ENCODE measurements at regions not wholly inside any gene's neighbourhood (a gene's known extent, or its start where the extent isn't known, plus 50 kb on each side); places are given as distances from the start of the nearest gene placed in this dataset.

DNA sequence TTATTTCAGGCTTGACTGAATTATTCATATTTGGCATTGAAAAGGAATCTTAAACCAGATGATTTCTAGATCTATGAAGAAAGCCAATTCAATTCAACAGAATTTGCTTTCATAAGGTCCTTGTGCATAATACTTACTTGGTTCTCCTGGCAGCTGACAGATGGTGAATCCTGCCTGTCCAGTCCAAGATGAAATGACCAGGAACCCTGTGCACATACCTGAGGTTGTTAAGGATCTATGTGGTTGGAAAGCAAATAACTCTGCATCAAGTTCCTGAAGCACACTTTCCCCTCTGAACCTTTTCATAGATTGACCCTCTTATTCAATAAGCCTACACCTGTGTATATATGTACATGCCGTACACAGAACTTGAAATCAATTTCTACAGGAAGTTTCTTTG is 562.7 kb downstream of the PPARGC1A start:
- DNase-seq, result no peak

DNA sequence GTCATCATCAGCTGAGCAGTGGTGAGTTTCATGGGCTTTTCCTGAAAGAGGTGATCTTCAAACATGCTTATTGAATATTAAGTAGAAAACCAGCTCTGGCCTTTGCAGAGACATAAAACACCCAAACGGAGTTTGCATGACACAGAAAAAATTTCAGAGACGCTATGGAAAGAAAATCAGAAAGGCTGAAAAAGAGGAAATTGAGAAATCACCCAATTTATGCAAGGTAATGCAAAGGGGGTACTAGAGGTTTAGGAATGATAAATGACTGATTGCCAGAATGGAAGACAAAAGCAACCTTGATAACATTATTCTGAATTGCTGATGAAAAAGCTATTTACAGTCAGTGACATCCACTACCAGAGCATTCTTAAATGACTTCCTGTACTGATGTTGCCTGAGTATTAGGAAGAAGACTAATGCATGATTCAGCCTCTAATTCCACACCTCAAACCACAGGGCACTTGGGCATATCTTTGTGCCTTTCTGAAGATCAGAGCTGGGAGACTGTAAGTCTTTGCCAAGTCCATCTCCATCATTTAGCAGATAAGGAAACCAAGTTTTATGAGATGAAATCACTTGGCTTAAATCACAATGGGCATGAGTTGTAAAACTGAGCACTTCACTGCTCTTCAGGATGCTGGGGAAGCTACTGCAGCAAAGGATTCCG is 565.7 kb downstream of the PPARGC1A start:
- no peak for DNase-seq

DNA sequence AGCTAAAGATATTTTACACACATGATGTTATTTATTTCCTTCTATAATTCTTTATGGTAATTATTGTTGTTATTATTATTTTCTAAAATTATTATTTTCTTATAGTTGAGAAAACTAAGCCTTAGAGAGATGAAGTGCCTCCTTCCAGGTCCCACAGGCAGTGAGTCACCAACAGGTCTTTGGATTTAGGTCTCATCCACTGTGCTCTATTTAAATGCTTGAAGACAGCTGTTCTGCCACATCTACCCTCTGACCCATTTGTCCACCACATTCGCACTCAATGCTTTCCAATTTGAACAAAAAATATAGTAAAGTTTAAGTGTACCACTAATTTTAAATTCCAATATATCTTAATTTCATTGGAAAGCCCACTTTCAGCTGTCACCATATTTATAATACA is 566.4 kb downstream of the PPARGC1A start:
- no peak for DNase-seq

DNA sequence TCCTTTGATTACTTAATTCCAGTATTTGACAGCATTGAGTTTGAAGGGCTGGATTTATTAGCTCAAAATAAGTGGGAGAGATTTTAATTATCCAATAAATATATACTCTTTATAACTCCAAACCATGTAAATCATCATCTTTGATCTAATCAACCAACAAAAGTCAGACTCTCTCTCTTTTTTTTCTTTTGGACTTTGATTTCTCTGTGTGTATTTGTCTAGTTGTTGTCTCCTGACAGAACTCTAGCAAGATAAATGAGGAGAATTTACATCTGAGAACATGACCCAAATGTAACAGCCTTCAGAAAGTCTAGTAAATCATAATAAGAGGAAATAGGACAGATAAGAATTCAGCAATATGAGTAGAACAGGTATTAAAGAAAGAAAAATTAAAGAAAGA is 567.1 kb downstream of the PPARGC1A start:
- no peak for DNase-seq

DNA sequence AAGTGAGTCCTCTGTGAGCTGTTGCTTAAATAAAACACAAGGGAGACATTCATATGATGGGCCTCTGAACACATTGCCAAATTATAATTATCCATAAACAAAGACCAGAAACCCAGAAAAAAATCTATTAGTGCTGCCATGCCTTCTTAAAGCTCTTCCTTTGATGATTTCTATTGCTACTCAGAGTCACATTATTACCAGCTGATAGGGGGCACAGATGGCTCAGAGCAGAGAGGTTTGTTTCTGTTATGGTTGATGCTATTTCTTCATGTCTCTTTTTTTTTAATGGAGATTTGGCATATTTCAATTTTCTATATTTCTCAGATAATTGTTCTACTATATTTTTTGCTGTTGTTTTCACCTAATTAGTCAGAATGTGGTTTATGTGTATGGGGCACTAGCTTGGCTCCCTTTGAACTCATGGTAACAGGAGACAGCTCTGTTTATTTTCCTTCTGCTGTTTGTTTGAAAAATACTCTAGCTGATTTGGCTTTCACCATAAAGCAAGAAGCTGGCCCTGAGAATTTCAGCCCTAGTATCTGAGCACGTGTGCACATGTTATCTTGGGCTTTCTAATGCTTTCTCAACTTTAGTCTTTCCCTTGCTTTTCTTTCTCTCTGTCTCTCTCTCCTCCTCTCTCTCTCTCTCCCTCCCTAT is 568.8 kb downstream of the PPARGC1A start:
- DNase-seq, result no peak

DNA sequence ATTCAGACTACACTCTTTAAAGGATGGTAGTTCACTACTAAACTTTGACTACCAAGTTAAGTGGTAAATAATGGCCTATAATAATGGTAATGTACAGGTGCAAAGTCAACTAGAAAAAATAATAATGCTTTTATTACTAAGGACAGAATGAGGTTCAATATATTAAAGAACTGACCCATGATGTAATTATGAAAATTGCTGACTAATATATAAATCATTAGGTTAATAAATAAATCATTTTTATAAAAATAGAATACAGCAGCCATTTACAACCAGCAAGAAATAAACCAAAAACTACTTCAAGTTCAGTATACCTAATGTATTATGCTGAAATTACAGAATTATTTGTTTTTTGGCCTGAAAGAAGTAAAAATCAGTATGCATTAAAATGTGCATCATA is 577.2 kb downstream of the PPARGC1A start:
- DNase-seq, result no peak

DNA sequence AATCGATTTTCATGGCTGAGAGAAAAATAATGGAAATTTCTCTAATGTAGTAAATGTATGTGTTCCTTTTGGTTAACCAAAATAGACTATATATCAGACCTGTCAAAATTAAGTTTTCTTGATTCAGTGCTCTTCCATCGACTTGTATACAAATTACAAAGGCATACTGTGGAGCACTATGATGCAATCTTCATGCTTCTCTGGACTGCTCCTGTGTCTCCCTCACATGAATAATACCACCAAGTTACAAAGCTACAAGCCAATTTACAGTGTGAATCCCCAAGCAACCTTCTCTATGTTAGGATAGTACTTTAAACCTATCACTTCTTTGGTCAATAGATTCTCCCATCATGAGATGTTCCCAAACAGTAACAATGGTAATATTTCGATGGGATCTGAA is 577.9 kb downstream of the PPARGC1A start:
- no peak for DNase-seq

DNA sequence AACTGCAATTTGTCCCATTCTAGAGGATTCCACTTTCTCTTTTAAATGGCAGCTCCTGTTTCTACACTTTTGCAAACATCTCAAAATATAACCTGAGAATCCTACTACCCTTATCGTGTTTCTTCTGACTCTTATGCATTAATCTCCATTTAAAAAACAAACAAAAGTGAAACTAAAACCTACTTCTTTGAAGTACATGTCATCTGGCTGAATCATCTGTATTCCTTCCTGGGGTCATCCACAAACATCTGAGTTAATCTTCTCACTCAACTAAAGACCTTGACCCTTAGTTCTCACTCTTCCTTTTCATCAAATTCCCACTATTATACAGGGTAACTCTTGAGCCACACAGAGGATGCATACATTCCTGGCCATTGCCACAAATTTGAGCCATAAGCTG is 584.8 kb downstream of the PPARGC1A start:
- no peak for DNase-seq

DNA sequence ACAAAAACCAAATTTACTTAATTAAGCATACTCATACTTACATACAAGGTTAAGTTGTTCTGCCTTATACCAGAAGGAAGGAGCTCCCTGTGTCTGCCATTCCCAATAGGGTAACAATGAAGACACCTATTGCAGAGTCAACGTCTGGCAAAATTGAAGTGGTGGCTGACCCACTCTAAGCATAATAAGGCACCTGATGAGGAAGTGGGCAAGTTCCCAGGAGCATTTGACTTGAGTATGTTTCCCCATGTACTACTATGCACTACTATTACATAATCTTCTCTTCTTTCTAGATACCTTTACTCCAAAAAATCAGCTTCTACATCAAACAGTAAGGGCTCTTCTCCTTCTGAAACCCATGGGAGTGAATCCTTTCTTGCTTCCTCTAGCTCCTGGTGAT is 591.5 kb downstream of the PPARGC1A start:
- no peak for DNase-seq

DNA sequence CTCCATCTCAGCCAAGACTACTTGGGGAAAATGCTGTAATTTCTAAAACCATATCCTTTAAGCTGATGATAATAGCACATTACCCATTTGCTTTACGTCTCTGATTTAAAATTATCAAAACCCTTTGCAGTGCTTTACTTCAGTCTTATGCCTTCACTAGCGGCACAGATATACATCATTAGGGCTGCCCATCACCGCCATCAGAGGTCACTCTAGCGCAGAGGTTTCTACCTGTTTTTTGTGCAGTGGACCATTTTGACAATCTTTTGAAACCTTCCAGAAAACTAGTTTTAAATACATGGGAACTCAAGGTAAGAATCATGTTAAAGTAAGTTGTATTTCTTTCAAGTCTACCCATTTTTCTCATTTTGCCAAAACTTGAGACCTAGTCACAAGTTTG is 592.5 kb downstream of the PPARGC1A start:
- no peak for DNase-seq

DNA sequence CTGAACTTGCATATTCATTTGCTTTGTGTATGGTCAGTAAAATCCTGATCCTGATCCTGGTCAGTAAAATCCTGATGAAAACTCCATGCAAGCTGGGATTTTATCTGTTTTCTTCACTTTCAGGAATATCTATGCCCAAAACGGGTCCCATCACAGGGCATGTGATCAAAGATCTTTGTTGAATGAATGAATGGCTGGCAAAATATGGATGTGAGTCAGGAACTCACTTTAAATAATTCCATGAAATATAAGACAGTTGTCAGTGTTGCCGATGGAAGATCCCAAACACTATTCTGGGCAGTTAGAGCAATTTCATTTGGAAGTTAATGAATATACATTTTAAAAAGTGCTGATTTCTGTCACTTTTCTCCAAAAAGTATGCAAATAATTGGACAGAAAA is 598.4 kb downstream of the GBA3 start:
- no peak for DNase-seq

DNA sequence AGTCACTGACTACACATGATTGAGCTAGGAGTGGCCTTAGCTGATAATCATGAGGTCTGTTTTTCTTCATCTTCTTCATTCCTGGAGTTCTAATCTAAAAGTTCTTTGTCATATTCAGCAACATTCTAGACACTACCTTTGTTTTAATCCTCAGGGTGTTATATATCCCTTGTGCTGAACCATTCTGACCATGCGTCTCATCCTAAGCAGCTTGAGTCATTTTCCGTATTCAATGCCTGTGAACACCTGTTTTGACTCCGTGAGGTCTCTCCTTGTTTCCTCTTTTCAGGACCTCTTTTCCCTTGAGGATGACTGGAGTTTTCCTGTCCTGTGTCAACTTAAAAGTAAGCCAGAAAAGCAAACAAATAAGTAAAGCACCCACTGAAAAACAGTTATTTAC is 597.9 kb downstream of the GBA3 start:
- no peak for DNase-seq

DNA sequence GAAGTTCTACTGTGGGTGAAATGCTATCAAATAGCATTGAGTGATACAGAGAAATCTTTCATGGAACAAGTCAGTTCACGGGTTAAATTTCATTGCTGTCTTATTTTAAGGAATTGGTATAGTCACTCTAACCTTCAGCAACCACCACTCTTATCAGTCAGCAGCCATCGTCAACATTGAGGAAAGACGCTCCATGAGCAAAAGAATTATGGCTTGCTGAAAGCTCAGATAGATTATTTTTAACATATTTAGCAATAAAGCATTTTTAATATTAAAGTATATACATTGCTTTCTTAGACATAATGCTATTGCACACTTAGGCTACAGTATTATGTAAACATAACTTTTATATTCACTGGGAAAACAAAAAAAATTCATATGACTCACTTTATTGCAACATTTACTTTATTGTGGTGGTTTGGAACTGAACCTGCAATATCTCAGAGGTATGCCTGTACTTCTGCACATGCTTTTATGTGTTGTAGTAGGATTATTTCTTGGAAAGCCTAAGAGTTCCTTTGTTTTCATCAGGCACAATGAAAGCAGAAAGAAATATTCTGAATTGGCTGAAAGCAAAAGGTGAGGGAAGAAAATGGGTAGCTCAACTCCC is 586.7 kb downstream of the GBA3 start:
- no peak for DNase-seq

DNA sequence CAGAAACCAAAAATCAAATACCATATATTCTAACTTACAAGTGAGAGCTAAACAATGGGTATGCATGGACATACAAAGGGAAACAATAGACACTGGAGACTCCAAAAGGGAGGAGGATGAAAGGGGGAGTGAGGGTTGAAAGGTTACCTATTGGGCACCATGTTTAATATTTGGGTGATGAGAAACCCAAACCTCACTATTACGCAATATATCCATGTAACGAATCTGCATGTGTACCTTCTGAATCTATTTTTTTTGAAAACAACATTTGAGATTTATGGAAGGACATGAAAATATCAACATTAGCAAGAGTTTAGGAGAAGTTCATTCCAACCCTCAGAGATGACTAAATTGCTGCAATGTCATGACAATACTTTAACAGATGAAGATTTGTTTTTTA is 586.1 kb downstream of the GBA3 start:
- no peak for DNase-seq

DNA sequence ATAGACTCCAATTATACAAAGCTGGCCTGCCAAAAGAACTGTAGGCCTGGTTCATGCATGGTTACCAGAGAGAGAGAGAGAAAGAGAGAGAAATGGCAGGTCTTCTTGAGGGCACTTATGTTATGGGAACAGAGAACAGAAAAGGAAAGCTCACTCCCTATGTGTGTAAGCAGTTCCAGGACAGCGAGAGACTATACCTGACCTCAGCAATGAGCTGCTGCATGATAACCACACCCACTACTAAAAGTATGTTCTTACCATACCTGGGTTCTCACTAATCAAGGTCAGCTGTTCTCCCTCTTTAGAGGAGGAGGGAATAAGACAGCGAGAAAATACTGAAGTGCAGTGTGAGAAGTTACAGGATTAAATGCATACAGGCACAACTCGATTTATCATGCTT is 583.3 kb downstream of the GBA3 start:
- no peak for DNase-seq

DNA sequence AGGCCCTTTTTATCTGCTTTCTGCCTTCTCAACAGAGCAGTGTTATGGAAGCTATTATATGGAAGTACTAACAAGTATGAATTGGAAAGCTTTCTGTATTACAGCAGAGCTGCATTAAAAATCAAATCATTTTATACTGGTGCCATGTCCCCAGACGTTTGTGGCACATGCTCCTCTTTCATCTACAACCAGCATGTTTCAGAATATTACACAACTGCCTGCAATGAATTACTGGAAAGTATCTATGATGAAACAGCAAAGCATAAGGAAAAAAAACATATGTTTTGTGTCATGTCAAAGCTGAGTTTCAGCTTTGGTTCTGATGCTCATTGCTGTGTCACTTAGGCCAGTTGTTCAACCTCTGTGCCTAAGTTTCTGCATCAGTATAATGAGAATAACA is 576.8 kb downstream of the GBA3 start:
- no peak for DNase-seq

DNA sequence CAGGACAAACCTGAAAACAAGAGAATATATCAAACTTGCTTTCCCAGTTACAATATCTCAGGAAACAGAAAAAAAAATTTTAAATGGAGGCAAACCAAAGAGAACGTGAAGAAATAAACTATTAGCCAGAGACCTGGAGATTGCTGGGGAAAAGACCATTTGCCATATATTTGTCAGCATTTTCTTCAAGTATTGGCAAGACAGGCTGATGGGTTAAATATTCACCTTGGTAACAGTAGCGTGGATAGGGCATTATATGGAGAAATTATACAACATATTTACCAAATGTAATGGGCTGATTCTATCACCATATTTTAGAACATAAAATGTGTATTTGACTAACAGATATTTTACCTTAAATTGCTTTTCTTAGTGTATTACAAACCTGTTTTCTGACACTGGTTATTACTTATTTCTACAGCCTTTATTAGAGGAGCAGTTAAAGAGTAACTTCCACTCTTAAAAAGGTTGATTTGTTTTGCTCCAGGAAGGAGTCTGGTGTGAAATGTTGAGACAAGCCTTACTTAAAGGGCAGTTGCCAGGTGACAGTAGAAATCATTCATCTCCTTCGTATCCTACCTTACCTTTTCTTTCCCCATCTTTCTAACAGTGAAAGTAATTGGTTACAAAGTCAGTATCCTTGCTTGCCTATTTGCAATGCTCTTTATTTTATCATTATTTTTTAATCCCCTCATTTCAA is 575.5 kb downstream of the GBA3 start:
- DNase-seq, result no peak

DNA sequence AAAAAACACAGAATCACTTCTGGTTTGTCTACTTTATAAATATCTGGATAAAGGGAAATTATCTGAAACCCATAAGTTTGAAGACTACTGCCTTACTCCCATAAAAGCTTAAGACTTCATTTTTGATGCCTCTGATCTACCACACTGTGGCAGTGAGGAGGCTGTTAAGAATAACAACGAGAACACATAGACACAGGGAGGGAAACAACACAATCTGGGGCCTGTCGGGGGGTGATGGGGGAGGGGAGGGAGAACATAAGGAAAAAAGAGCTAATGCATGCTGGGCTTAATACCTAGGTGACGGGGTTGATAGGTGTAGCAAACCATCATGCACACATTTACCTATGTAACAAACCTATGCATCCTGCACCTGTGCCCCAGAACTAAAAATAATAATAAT is 573.7 kb downstream of the GBA3 start:
- no peak for DNase-seq

DNA sequence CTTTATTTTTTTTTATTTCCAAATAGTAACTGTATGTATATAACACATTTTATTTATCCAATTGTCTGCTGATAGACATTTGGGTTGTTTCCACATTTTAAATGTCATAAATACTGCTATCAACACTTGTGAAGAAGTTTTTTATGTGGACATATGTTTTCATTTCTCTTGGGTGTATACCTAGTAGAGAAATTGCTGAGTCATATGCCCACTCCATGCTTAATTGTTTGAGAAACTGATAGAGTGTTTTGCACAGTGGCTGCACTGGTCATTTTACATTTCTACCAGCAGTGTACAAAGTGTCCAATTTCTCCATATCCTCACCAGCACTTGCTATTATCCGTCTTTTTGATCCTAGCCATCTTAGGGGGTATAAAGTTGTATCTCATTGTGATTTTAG is 567.8 kb downstream of the GBA3 start:
- no peak for DNase-seq

DNA sequence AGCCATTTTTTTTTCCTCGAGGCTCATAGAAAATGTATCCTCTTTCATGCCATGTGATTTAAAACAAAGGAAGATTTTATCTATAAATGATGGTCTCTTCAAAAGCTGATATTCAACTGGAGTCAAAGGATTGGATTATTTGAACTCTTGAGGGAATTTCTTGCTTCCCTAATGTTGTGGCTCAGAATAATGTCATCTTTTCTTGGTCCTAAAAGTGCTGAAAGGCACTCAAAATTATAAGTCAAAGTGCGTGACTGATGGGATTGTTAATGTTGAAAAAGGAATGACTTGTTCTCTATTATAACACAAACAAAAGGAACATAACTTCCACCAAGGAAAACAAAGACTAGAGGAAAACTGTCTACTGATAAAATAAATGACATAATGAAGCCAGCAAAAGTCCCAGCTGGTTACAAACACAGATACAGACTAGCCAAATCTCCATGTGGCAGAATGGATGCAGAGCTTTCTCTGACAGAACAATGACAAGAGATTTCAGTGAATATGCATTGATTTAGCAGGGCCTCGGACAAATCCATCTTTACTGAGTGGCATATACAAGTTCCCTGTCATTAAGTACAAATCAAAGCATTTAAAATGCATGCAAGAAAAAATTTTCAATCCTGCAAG is 552.6 kb downstream of the GBA3 start:
- no peak for DNase-seq

DNA sequence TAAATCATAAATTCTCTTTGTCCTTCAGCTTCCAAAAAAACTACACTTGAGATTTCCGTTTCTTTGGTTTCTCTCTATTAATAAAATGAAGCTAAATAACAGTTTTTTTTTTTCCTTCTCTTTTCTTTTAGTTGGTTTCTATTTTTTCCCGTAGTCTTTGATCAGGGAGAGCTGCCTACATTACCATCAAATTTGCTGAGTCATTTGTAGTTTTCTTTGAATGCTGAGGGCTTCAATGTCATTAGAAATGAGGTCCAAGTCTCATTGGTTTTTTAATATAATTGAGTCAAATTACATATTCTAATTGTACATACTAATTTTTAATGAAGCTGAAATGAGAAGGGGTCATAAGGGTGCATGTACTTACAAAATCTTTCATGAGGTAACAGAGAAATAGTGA is 550.2 kb downstream of the GBA3 start:
- DNase-seq, result no peak

DNA sequence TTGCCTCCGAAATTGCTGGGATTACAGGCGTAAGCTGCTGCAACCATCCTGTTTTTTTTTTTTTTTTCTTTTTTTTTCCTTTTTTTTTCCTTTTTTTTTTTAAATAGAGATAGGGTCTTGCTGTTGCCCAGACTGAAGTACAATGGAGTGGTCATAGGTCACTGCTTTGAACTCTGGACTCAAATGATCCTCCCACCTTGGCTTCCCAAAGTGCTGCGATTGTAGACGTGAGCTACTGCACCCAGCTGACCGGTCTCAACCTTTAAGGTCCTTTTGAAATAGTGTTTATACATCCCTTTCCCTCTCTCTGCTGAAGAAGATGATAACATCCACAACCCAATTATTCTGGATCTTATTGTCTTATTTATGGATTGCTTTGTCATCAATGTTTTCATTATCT is 548.7 kb downstream of the GBA3 start:
- DNase-seq, result no peak

DNA sequence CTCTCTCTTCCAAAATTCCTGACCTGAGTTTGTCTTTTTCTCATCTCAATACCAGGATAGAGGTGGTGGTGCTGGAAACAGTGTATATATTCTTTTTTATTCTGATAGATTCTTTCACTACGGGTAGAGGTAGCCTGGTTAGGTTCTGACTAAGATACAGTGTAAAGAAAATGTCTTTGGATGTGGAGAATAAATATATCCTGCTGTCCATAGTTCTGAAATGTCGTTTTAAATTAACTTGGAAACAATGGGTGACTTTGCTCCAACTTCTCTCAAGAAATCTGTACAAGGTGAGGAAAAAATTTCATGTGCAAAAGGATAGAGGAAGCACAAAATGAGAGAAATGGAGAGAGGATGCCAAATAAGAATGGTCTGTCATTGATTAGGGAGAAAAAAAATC is 546.1 kb downstream of the GBA3 start:
- DNase-seq, result no peak

DNA sequence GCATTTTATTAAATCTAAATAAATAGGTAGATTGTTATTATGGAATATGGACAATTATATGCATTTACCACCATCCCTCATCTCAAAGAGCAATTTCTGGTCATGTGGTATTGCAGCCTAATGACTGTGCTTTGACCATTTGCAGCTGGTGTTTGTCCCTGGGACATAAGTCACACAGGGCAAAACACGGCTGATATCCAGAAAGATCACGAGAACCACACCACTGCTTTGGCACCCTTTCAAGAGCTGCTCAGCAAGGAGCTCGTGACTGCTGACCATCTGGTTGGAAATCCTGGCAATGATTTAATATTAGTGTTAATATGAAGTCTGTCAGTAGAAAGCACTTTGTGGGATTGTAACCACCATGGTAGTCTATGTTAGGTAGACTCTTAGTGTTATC is 545.0 kb downstream of the GBA3 start:
- no peak for DNase-seq

Measured in CD4-positive, alpha-beta T cell treated with Interleukin-15 for 1 hour (primary cell).